SK-N-SH treated with all-trans-retinoic acid at 6 μM for 48 hours (cell line): ENCODE measurements at regions not wholly inside any gene's neighbourhood (a gene's known extent, or its start where the extent isn't known, plus 50 kb on each side); places are given as distances from the start of the nearest gene placed in this dataset.

ENCODE experiments used
- ATAC-seq: fragments of 200-7000 bp; cut with Tn5 transposase; 3 replicates; pipeline ENCODE4 v1.9.1; 2020; ENCODE audit warnings: mild to moderate bottlenecking, moderate library complexity
- ARNTL ChIP-seq: fragments of 450-650 bp; formaldehyde crosslinking; IDR thresholded peaks from 2 replicates; pipeline ENCODE4 v1.5.0; 2020; ENCODE audit warnings: low read depth, mild to moderate bottlenecking, moderate library complexity, borderline replicate concordance
- BACH2 ChIP-seq: fragments of 250-450 bp; sonication (Bioruptor Pico); IDR thresholded peaks from 2 replicates; pipeline ENCODE4 v1.9.0; 2021; ENCODE audit warnings: mild to moderate bottlenecking, borderline replicate concordance
- CREB5 ChIP-seq: fragments of 250-450 bp; sonication (Bioruptor Pico); IDR thresholded peaks from 2 replicates; pipeline ENCODE4 v1.5.1; 2020; ENCODE audit warnings: low read depth, mild to moderate bottlenecking, moderate library complexity
- CSDC2 ChIP-seq: fragments of 250-450 bp; sonication (Bioruptor Pico); IDR thresholded peaks from 2 replicates; pipeline ENCODE4 v1.5.0; 2020; ENCODE audit warnings: mild to moderate bottlenecking, moderate library complexity
- ESRRG ChIP-seq: fragments of 250-450 bp; sonication (Bioruptor Pico); IDR thresholded peaks from 2 replicates; pipeline ENCODE4 v1.6.1; 2021; ENCODE audit warnings: mild to moderate bottlenecking
- GLIS3 ChIP-seq: fragments of 250-450 bp; sonication (Bioruptor Pico); IDR thresholded peaks from 2 replicates; pipeline ENCODE4 v1.5.0; 2020; ENCODE audit warnings: mild to moderate bottlenecking, moderate library complexity
- ISL1 ChIP-seq: fragments of 250-450 bp; sonication (Bioruptor Pico); IDR thresholded peaks from 2 replicates; pipeline ENCODE4 v2.1.2; 2022; ENCODE audit warnings: mild to moderate bottlenecking, moderate library complexity
- OSR1 ChIP-seq: fragments of 250-450 bp; sonication (Bioruptor Pico); IDR thresholded peaks from 2 replicates; pipeline ENCODE4 v1.8.0; 2022; ENCODE audit warnings: moderate library complexity, mild to moderate bottlenecking, inconsistent platforms
- POU6F1 ChIP-seq: fragments of 250-450 bp; sonication (Bioruptor Pico); IDR thresholded peaks from 2 replicates; pipeline ENCODE4 v1.8.0; 2021; ENCODE audit warnings: low read depth, mild to moderate bottlenecking, moderate library complexity, borderline replicate concordance
- PPARA ChIP-seq: fragments of 250-450 bp; sonication (Bioruptor Pico); IDR thresholded peaks from 2 replicates; pipeline ENCODE4 v1.5.0; 2020; ENCODE audit warnings: mild to moderate bottlenecking, borderline replicate concordance
- RARB ChIP-seq: fragments of 250-450 bp; sonication (Bioruptor Pico); IDR thresholded peaks from 2 replicates; pipeline ENCODE4 v1.8.0; 2021; ENCODE audit warnings: mild to moderate bottlenecking, moderate library complexity
- SNAI2 ChIP-seq: fragments of 250-450 bp; sonication (Bioruptor Pico); IDR thresholded peaks from 2 replicates; pipeline ENCODE4 v1.5.0; 2020; ENCODE audit warnings: mild to moderate bottlenecking, moderate library complexity
- TOX ChIP-seq: fragments of 250-450 bp; sonication (Bioruptor Pico); IDR thresholded peaks from 2 replicates; pipeline ENCODE4 v1.8.0; 2021; ENCODE audit warnings: mild to moderate bottlenecking, moderate library complexity, borderline replicate concordance
- ZC3H10 ChIP-seq: fragments of 250-450 bp; sonication (Bioruptor Pico); IDR thresholded peaks from 2 replicates; pipeline ENCODE4 v1.5.1; 2021; ENCODE audit warnings: mild to moderate bottlenecking, moderate library complexity
- ZFP3 ChIP-seq: fragments of 250-450 bp; sonication (Bioruptor Pico); IDR thresholded peaks from 2 replicates; pipeline ENCODE4 v1.5.0; 2020; ENCODE audit warnings: mild to moderate bottlenecking, moderate library complexity
- ZNF565 ChIP-seq: fragments of 450-650 bp; formaldehyde crosslinking; conservative IDR thresholded peaks from 2 replicates; pipeline ENCODE4 v1.5.0; 2020; ENCODE audit warnings: low read depth, mild to moderate bottlenecking, moderate library complexity
- ZNF70 ChIP-seq: fragments of 450-650 bp; formaldehyde crosslinking; IDR thresholded peaks from 2 replicates; pipeline ENCODE4 v1.5.0; 2020; ENCODE audit warnings: mild to moderate bottlenecking, moderate library complexity
- ZNF8 ChIP-seq: fragments of 450-650 bp; formaldehyde crosslinking; IDR thresholded peaks from 2 replicates; pipeline ENCODE4 v1.5.0; 2020; ENCODE audit warnings: mild to moderate bottlenecking, moderate library complexity
- TF ChIP-seq, protein P1 (sequence below): fragments of 250-450 bp; sonication (Bioruptor Pico); IDR thresholded peaks from 2 replicates; pipeline ENCODE4 v1.5.0; 2020; ENCODE audit warnings: mild to moderate bottlenecking, moderate library complexity
- TF ChIP-seq, protein P2 (sequence below): fragments of 250-450 bp; sonication (Bioruptor Pico); IDR thresholded peaks from 2 replicates; pipeline ENCODE4 v1.8.0; 2020; ENCODE audit warnings: mild to moderate bottlenecking, moderate library complexity, borderline replicate concordance
- TF ChIP-seq, protein P3 (sequence below): fragments of 250-450 bp; sonication (Bioruptor Pico); IDR thresholded peaks from 2 replicates; pipeline ENCODE4 v1.5.1; 2021; ENCODE audit warnings: mild to moderate bottlenecking, moderate library complexity

GRCh38 chr14:54116198-54116885 lies 159.7 kb upstream of the BMP4 start (continued):
- TF ChIP-seq PPARA (CRISPR knock-in tag) = no peak

GRCh38 chr14:54116972-54117371 lies 160.3 kb upstream of the BMP4 start:
- TF ChIP-seq, protein P1, sequence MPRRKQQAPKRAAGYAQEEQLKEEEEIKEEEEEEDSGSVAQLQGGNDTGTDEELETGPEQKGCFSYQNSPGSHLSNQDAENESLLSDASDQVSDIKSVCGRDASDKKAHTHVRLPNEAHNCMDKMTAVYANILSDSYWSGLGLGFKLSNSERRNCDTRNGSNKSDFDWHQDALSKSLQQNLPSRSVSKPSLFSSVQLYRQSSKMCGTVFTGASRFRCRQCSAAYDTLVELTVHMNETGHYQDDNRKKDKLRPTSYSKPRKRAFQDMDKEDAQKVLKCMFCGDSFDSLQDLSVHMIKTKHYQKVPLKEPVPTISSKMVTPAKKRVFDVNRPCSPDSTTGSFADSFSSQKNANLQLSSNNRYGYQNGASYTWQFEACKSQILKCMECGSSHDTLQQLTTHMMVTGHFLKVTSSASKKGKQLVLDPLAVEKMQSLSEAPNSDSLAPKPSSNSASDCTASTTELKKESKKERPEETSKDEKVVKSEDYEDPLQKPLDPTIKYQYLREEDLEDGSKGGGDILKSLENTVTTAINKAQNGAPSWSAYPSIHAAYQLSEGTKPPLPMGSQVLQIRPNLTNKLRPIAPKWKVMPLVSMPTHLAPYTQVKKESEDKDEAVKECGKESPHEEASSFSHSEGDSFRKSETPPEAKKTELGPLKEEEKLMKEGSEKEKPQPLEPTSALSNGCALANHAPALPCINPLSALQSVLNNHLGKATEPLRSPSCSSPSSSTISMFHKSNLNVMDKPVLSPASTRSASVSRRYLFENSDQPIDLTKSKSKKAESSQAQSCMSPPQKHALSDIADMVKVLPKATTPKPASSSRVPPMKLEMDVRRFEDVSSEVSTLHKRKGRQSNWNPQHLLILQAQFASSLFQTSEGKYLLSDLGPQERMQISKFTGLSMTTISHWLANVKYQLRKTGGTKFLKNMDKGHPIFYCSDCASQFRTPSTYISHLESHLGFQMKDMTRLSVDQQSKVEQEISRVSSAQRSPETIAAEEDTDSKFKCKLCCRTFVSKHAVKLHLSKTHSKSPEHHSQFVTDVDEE (CRISPR knock-in tag) = no peak
- peak; percentile 79 for TF ChIP-seq ZFP3 (CRISPR knock-in tag)
- TF ChIP-seq, all 23 proteins: peak for 1
- no peak for ATAC-seq

DNA sequence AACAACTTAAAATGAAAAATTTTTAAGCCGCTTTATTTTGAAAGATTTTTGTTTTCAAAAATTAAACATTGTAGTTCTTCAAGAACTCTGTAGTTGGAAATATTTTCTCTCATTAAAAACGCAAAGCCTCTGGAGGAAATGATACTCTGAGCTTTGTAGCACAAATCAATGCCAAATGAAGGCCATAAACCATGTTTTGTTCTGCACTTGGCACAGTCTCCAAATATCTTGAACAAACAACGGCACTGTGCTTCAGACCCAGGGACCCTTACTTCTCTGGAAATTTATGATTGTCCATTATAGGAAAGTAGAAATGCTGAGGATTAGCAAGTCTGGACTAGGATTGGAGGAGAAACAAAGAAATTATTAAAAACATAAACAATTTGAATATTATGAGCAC lies 160.8 kb upstream of the BMP4 start:
- no peak for TF ChIP-seq ISL1
- TF ChIP-seq CREB5 (CRISPR knock-in tag) = no peak
- no peak for TF ChIP-seq ZNF70 (CRISPR knock-in tag)
- TF ChIP-seq CSDC2 = no peak
- TF ChIP-seq BACH2 (CRISPR knock-in tag) = no peak
- no peak for TF ChIP-seq ZFP3 (CRISPR knock-in tag)
- no peak for TF ChIP-seq ARNTL
- TF ChIP-seq, protein P2, sequence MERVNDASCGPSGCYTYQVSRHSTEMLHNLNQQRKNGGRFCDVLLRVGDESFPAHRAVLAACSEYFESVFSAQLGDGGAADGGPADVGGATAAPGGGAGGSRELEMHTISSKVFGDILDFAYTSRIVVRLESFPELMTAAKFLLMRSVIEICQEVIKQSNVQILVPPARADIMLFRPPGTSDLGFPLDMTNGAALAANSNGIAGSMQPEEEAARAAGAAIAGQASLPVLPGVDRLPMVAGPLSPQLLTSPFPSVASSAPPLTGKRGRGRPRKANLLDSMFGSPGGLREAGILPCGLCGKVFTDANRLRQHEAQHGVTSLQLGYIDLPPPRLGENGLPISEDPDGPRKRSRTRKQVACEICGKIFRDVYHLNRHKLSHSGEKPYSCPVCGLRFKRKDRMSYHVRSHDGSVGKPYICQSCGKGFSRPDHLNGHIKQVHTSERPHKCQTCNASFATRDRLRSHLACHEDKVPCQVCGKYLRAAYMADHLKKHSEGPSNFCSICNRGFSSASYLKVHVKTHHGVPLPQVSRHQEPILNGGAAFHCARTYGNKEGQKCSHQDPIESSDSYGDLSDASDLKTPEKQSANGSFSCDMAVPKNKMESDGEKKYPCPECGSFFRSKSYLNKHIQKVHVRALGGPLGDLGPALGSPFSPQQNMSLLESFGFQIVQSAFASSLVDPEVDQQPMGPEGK (CRISPR knock-in tag) = no peak
- no peak for TF ChIP-seq ESRRG
- TF ChIP-seq POU6F1 (CRISPR knock-in tag) = no peak
- no peak for TF ChIP-seq GLIS3 (CRISPR knock-in tag)
- no peak for TF ChIP-seq RARB (CRISPR knock-in tag)
- no peak for TF ChIP-seq ZC3H10 (CRISPR knock-in tag)
- no peak for ATAC-seq

- TF ChIP-seq ZNF8 (CRISPR knock-in tag) = no peak
- TF ChIP-seq, protein P1 (CRISPR knock-in tag) = no peak
- TF ChIP-seq, protein P3, sequence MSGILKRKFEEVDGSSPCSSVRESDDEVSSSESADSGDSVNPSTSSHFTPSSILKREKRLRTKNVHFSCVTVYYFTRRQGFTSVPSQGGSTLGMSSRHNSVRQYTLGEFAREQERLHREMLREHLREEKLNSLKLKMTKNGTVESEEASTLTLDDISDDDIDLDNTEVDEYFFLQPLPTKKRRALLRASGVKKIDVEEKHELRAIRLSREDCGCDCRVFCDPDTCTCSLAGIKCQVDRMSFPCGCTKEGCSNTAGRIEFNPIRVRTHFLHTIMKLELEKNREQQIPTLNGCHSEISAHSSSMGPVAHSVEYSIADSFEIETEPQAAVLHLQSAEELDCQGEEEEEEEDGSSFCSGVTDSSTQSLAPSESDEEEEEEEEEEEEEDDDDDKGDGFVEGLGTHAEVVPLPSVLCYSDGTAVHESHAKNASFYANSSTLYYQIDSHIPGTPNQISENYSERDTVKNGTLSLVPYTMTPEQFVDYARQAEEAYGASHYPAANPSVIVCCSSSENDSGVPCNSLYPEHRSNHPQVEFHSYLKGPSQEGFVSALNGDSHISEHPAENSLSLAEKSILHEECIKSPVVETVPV (CRISPR knock-in tag) = no peak
- no peak for TF ChIP-seq TOX (CRISPR knock-in tag)
- TF ChIP-seq OSR1 (CRISPR knock-in tag) = no peak
- no peak for TF ChIP-seq ISL1
- TF ChIP-seq ZNF70 (CRISPR knock-in tag) = no peak
- no peak for TF ChIP-seq BACH2 (CRISPR knock-in tag)
- no peak for TF ChIP-seq PPARA (CRISPR knock-in tag)
- no peak for TF ChIP-seq CREB5 (CRISPR knock-in tag)
- no peak for TF ChIP-seq SNAI2 (CRISPR knock-in tag)
- no peak for TF ChIP-seq RARB (CRISPR knock-in tag)
- no peak for TF ChIP-seq GLIS3 (CRISPR knock-in tag)
- no peak for TF ChIP-seq ZNF565 (CRISPR knock-in tag)
- ATAC-seq = no peak
These were observed 161.3 kb upstream of the BMP4 start for GRCh38 chr14:54117924-54118323.
